ENCODE measurements at regions not wholly inside any gene's neighbourhood (a gene's known extent, or its start where the extent isn't known, plus 50 kb on each side); places are given as distances from the start of the nearest gene placed in this dataset.

DNA sequence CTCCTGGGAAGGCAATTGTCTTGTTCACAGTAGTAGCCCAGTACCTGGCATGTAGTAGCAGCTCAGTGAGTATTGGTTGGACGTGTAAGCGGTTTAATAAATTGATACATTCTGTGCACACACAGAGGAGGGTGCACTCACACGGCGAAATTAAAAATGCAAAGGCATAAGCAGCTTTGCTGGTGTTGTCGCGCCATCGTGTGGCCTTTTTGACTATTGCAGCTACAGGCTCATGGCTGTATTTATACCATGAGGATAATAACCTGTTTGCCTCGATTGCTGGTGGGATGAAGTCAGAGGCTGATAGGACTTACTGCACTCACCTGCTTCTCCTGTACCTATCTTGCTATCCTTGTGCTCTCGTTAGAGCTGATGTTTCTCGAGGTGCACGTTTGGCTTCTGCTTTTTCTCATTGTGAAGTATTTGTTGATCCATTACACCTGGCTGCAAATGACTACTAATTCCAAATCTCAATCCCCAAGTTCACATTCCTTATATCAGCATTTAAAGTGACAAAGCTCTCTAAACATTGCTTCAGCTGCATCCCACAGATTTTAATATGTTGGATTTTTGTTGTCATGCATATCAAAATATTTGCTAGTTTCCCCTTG is 61.5 kb downstream of the TBXT start:
- TF ChIP-seq EZH2 (IDR thresholded peaks at IDR 0.05): no peak
- TF ChIP-seq, protein P1, sequence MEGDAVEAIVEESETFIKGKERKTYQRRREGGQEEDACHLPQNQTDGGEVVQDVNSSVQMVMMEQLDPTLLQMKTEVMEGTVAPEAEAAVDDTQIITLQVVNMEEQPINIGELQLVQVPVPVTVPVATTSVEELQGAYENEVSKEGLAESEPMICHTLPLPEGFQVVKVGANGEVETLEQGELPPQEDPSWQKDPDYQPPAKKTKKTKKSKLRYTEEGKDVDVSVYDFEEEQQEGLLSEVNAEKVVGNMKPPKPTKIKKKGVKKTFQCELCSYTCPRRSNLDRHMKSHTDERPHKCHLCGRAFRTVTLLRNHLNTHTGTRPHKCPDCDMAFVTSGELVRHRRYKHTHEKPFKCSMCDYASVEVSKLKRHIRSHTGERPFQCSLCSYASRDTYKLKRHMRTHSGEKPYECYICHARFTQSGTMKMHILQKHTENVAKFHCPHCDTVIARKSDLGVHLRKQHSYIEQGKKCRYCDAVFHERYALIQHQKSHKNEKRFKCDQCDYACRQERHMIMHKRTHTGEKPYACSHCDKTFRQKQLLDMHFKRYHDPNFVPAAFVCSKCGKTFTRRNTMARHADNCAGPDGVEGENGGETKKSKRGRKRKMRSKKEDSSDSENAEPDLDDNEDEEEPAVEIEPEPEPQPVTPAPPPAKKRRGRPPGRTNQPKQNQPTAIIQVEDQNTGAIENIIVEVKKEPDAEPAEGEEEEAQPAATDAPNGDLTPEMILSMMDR (IDR thresholded peaks at IDR 0.05): peak; percentile 98
- no peak for TF ChIP-seq EZH2phosphoT487 (IDR thresholded peaks at IDR 0.05)
- Mint-ChIP-seq H3K4me1 (no peaks in the 10 kb centered on the region), H3K27me3 (ENCODE audit: insufficient read depth, low read depth) (peaks cover 5% of the 10 kb centered on the region), H3K27ac (no peak overlapping the region), H3K4me3 (no peak overlapping the region), H3K9me3 (peaks cover 9% of the 10 kb centered on the region), H3K36me3 (no peaks in the 10 kb centered on the region)
- Histone ChIP-seq H3K36me3 (no peaks in the 10 kb centered on the region), H4K20me1 (ENCODE audit: low read depth) (no peaks in the 10 kb centered on the region), H3K4me1 (no peaks in the 10 kb centered on the region), H3K27ac (no peak overlapping the region), H3F3A (ENCODE audit: low read depth) (no peaks in the 10 kb centered on the region), H3K4me3 (no peak overlapping the region), H3K27me3 (no peaks in the 10 kb centered on the region), H3K79me2 (ENCODE audit: low read depth) (no peaks in the 10 kb centered on the region), H3K4me2 (no peak overlapping the region), H3K9ac (no peak overlapping the region), H3K9me3 (ENCODE audit: low read depth) (peaks cover 1% of the 10 kb centered on the region), H2AFZ (replicated peaks) (peak overlapping the region; percentile 52)
- DNase-seq (ENCODE audit: low spot score): peak; percentile 80

DNA sequence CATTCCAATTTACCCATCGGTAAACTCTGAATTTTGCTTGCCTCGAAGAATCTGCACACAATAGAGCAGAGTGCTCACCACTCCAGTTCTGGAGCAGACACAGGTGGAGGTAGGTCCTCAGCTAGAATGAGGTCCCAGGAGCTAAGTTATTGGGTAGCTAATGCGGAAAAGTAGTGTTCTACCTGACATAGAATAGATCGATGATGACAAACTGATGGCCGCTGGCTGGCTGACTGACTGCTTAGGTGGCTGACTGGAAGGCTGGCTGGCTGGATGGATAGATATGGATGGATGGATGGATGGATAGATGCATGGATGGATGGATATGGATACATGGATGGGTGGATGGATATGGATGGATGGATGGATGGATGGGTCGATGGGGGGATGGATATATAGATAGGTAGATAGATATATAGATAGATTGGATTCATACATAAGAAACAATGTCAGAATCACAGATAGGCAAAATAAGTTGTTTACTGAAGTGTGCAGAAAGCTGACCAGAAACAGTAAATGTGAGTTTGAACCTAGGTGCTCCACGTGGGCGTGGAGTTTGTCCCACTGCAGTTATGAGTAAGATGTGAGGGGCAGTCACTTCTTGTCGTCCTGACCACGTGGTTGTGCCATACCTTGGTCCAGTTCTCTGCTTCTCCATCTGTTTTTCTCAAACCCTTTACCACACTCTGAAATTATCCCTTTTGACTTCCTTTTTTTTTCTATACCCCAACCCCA is 62.1 kb downstream of the TBXT start:
- Histone ChIP-seq H3K9me3 (ENCODE audit: low read depth) (peaks cover 3% of the 10 kb centered on the region), H3K4me1 (no peaks in the 10 kb centered on the region), H3K4me3 (no peak overlapping the region), H2AFZ (replicated peaks) (peak overlapping the region; percentile 52), H3K9ac (no peak overlapping the region), H3K27ac (no peak overlapping the region), H3K4me2 (no peak overlapping the region), H4K20me1 (ENCODE audit: low read depth) (no peaks in the 10 kb centered on the region), H3K36me3 (no peaks in the 10 kb centered on the region), H3F3A (ENCODE audit: low read depth) (no peaks in the 10 kb centered on the region), H3K27me3 (no peaks in the 10 kb centered on the region), H3K79me2 (ENCODE audit: low read depth) (no peaks in the 10 kb centered on the region)
- Mint-ChIP-seq H3K27me3 (ENCODE audit: insufficient read depth, low read depth) (peaks cover 5% of the 10 kb centered on the region), H3K9me3 (peaks cover 16% of the 10 kb centered on the region), H3K4me1 (no peaks in the 10 kb centered on the region), H3K27ac (no peak overlapping the region), H3K4me3 (peak overlapping the region; percentile 2), H3K36me3 (no peaks in the 10 kb centered on the region)
- DNase-seq (ENCODE audit: low spot score): no peak
- TF ChIP-seq EZH2phosphoT487 (IDR thresholded peaks at IDR 0.05): no peak
- TF ChIP-seq, protein P1 (IDR thresholded peaks at IDR 0.05): no peak
- no peak for TF ChIP-seq EZH2 (IDR thresholded peaks at IDR 0.05)

DNA sequence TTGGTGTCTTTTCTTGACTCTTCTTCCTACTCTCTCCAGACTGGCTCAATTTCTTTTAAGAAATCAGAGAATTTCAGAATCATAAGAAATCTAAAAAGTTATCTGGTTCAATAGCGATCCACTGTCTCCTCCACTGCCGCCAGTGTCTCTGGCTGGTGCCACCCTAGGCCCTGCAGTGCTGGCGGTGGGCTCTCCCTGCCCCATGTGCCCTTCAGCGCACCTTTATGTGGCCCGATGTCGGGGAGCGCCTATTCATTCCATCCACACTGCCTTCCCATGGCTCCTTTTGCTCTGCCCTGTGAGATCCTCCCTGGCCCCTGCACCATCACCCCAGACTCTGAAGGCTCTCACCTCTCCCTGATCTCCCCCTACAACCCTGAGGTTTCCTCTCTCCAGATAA is 62.8 kb downstream of the TBXT start:
- TF ChIP-seq EZH2phosphoT487 (IDR thresholded peaks at IDR 0.05) (no peak), EZH2 (IDR thresholded peaks at IDR 0.05) (no peak)
- TF ChIP-seq, protein P1 (IDR thresholded peaks at IDR 0.05): no peak
- Mint-ChIP-seq H3K36me3 (no peaks in the 10 kb centered on the region), H3K4me3 (no peak overlapping the region), H3K27me3 (ENCODE audit: insufficient read depth, low read depth) (peaks cover 5% of the 10 kb centered on the region), H3K27ac (no peak overlapping the region), H3K4me1 (no peaks in the 10 kb centered on the region), H3K9me3 (peaks cover 17% of the 10 kb centered on the region)
- no peaks in the 10 kb centered on the region for H3K36me3 ChIP-seq
- H3K27me3 ChIP-seq: no peaks in the 10 kb centered on the region
- no peak overlapping the region for H3K9ac ChIP-seq
- H3K4me2 ChIP-seq: no peak overlapping the region
- peaks cover 3% of the 10 kb centered on the region for H3K9me3 ChIP-seq (ENCODE audit: low read depth)
- H4K20me1 ChIP-seq (ENCODE audit: low read depth): no peaks in the 10 kb centered on the region
- DNase-seq (ENCODE audit: low spot score): no peak
- no peak overlapping the region for H3K4me3 ChIP-seq
- H3F3A ChIP-seq (ENCODE audit: low read depth): no peaks in the 10 kb centered on the region
- no peak overlapping the region for H3K27ac ChIP-seq
- no peaks in the 10 kb centered on the region for H3K4me1 ChIP-seq
- H2AFZ ChIP-seq (replicated peaks): no peak overlapping the region
- no peaks in the 10 kb centered on the region for H3K79me2 ChIP-seq (ENCODE audit: low read depth)
